ENCODE measurements at regions not wholly inside any gene's neighbourhood (a gene's known extent, or its start where the extent isn't known, plus 50 kb on each side); places are given as distances from the start of the nearest gene placed in this dataset.
"Not testable (repeated sequence)": the region's sequence is repeated elsewhere in the genome, so short reads cannot be mapped to it uniquely, and the experiment has no call there.

DNA sequence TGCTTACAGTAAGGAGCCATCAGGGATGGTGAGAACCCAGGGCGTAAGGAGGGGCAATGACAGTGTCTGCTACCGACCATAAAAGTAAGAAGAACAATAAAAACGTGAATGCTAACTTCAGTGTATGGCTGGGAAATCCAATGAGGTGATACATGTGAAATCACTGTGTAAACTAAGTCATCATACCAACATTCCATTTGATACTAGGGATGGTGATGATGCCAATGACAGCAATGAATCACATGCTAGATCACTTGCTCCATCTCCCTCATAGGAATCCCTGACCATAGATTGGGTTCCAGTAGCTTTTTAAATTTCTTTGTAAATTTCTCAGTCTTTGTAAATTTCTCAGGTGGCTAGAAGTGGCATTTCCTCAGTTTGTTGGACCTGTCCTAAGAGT is 146.3 kb downstream of the SMIM20 start:
- DNase-seq (ENCODE audit: low spot score), result no peak
- no peak overlapping the region for H3K4me2 ChIP-seq
- 86% methylated on average over 3 of the region's 3 CpGs for WGBS (ENCODE audit: low lambda C conversion rate, missing lambda C conversion rate)
- no peaks in the 10 kb centered on the region for H3K9me3 ChIP-seq (ENCODE audit: low read depth)
- no peaks in the 10 kb centered on the region for H3K36me3 ChIP-seq (replicated peaks; ENCODE audit: insufficient read depth, low read depth)
- no peak overlapping the region for H2AFZ ChIP-seq
- TF ChIP-seq EZH2 (IDR thresholded peaks at IDR 0.05; ENCODE audit: borderline replicate concordance) (no peak), EZH2phosphoT487 (IDR thresholded peaks at IDR 0.05; ENCODE audit: low read depth, severe bottlenecking, unreplicated experiment) (no peak)
- TF ChIP-seq, protein P1, sequence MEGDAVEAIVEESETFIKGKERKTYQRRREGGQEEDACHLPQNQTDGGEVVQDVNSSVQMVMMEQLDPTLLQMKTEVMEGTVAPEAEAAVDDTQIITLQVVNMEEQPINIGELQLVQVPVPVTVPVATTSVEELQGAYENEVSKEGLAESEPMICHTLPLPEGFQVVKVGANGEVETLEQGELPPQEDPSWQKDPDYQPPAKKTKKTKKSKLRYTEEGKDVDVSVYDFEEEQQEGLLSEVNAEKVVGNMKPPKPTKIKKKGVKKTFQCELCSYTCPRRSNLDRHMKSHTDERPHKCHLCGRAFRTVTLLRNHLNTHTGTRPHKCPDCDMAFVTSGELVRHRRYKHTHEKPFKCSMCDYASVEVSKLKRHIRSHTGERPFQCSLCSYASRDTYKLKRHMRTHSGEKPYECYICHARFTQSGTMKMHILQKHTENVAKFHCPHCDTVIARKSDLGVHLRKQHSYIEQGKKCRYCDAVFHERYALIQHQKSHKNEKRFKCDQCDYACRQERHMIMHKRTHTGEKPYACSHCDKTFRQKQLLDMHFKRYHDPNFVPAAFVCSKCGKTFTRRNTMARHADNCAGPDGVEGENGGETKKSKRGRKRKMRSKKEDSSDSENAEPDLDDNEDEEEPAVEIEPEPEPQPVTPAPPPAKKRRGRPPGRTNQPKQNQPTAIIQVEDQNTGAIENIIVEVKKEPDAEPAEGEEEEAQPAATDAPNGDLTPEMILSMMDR (IDR thresholded peaks at IDR 0.05; ENCODE audit: poor library complexity), result no peak
- H3K79me2 ChIP-seq, result no peaks in the 10 kb centered on the region
- H3K27me3 ChIP-seq, result no peaks in the 10 kb centered on the region
- no peaks in the 10 kb centered on the region for H3K9me2 ChIP-seq (replicated peaks; ENCODE audit: insufficient read depth)
- H3K4me1 ChIP-seq (ENCODE audit: insufficient read depth), result peaks cover 5% of the 10 kb centered on the region
- H3K4me3 ChIP-seq, result no peak overlapping the region
- no peak overlapping the region for H3K27ac ChIP-seq
- H4K20me1 ChIP-seq (ENCODE audit: insufficient read depth, poor library complexity, severe bottlenecking), result no peaks in the 10 kb centered on the region

DNA sequence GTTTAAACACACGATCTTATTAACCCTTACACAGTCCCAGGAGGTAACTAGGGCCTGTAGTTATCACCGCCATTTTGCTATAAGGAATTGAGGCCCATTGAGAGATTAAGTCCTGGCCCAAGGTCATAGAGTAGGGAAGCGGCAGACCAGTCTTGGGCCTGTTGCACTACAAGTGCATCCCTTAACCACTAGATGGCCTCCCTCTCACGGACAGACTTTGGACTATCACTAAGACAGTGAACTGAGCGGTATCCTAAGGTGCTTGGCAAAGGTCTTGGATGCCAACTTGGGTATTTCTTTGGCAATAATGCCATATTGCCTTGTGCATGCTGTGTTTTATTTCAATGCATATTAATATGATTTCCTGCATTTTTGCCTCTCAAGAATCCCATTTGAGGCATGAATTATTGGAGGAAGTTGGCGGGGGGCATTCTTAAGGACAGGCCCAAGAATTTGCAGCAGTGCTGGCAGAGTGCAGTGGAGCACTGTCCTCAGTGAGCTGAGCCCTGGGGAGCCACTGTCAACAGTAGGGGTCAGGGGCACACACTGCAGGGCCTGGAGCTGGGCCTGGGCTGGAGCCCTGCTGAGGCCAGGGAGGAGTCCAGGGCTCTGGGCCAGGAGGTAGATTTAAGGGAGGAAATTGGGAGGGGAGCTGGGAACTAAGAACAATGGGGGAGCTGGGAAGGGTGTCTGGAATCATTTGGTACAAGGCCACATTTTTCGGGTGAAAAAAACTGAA is 147.4 kb downstream of the SMIM20 start:
- TF ChIP-seq, protein P1 (IDR thresholded peaks at IDR 0.05; ENCODE audit: poor library complexity), result peak; percentile 47
- TF ChIP-seq EZH2 (IDR thresholded peaks at IDR 0.05; ENCODE audit: borderline replicate concordance), result no peak
- WGBS (ENCODE audit: low lambda C conversion rate, missing lambda C conversion rate), result 65% methylated on average over 7 of the region's 7 CpGs
- Histone ChIP-seq H3K79me2 (no peaks in the 10 kb centered on the region), H3K4me1 (ENCODE audit: insufficient read depth) (peaks cover 5% of the 10 kb centered on the region), H3K27ac (no peak overlapping the region), H3K9me3 (ENCODE audit: low read depth) (no peaks in the 10 kb centered on the region), H3K4me2 (no peak overlapping the region), H3K9me2 (replicated peaks; ENCODE audit: insufficient read depth) (no peaks in the 10 kb centered on the region), H3K4me3 (no peak overlapping the region), H3K27me3 (no peaks in the 10 kb centered on the region), H3K36me3 (replicated peaks; ENCODE audit: insufficient read depth, low read depth) (no peaks in the 10 kb centered on the region), H4K20me1 (ENCODE audit: insufficient read depth, poor library complexity, severe bottlenecking) (no peaks in the 10 kb centered on the region), H2AFZ (no peak overlapping the region)
- peak; percentile 63 for DNase-seq (ENCODE audit: low spot score)

DNA sequence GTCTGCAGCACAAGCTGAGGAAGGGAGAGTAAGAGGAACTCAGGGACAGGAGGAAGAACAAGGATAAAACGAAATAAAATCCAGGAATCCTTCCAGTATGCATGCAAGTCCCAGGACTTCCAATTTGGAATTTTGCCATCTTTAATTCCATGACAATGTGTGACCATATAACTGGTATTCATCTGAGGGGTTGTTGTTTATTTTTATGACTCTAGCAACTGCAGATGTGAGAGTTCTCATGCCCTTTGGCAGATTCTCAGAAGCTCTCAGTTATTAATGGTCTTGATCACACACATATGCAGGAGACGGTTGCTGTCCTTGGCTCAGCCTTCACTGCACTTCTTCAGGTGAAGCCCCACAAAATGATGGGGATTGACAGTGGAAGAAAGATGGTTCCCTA is 148.2 kb downstream of the SMIM20 start:
- H3K4me1 ChIP-seq (ENCODE audit: insufficient read depth), result peaks cover 5% of the 10 kb centered on the region
- H3K27me3 ChIP-seq, result no peaks in the 10 kb centered on the region
- no peak overlapping the region for H2AFZ ChIP-seq
- H3K27ac ChIP-seq, result no peak overlapping the region
- H3K9me2 ChIP-seq (replicated peaks; ENCODE audit: insufficient read depth), result no peaks in the 10 kb centered on the region
- H3K79me2 ChIP-seq, result no peaks in the 10 kb centered on the region
- no peaks in the 10 kb centered on the region for H4K20me1 ChIP-seq (ENCODE audit: insufficient read depth, poor library complexity, severe bottlenecking)
- no peak overlapping the region for H3K4me2 ChIP-seq
- no peak for DNase-seq (ENCODE audit: low spot score)
- H3K36me3 ChIP-seq (replicated peaks; ENCODE audit: insufficient read depth, low read depth), result no peaks in the 10 kb centered on the region
- no peaks in the 10 kb centered on the region for H3K9me3 ChIP-seq (ENCODE audit: low read depth)
- no peak overlapping the region for H3K4me3 ChIP-seq
- WGBS (ENCODE audit: low lambda C conversion rate, missing lambda C conversion rate), result 87% methylated on average over 2 of the region's 2 CpGs
- TF ChIP-seq EZH2phosphoT487 (IDR thresholded peaks at IDR 0.05; ENCODE audit: low read depth, severe bottlenecking, unreplicated experiment), result no peak

DNA sequence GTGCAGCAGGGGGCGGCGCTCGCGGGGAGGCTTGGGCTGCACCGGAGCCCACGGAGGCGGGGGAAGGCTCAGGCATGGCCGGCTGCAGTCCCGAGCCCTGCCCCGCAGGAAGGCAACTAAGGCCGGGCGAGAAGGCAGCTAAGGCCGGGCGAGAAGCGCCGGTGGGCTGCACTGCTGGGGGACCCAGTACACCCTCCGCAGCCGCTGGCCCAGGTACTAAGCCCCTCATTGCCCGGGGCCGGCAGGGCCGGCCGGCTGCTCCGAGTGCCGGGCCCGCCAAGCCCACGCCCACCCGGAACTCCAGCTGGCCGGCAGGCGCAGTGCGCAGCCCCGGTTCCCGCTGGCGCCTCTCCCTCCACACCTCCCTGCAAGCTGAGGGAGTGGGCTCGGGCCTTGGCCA is 150.0 kb downstream of the SMIM20 start:
- whole genome bisulfite sequencing (ENCODE audit: low lambda C conversion rate, missing lambda C conversion rate), result 98% methylated on average over 23 of the region's 34 CpGs
- not testable (repeated sequence) for H2AFZ ChIP-seq

More for the DNA sequence above, 150.0 kb downstream of the SMIM20 start:
- not testable (repeated sequence) for H3K9me2 ChIP-seq (replicated peaks; ENCODE audit: insufficient read depth); H3K4me2 ChIP-seq; DNase-seq (ENCODE audit: low spot score); H3K79me2 ChIP-seq; H3K4me3 ChIP-seq; H3K27me3 ChIP-seq; H3K36me3 ChIP-seq (replicated peaks; ENCODE audit: insufficient read depth, low read depth); H3K4me1 ChIP-seq (ENCODE audit: insufficient read depth); H3K9me3 ChIP-seq (ENCODE audit: low read depth); H3K27ac ChIP-seq; H4K20me1 ChIP-seq (ENCODE audit: insufficient read depth, poor library complexity, severe bottlenecking)

Data from hepatocyte (in vitro differentiated cells).